ENCODE measurements at regions not wholly inside any gene's neighbourhood (a gene's known extent, or its start where the extent isn't known, plus 50 kb on each side); places are given as distances from the start of the nearest gene placed in this dataset.
A peak's percentile ranks its signal among the peaks of the same experiment; 100 is the strongest.

DNA sequence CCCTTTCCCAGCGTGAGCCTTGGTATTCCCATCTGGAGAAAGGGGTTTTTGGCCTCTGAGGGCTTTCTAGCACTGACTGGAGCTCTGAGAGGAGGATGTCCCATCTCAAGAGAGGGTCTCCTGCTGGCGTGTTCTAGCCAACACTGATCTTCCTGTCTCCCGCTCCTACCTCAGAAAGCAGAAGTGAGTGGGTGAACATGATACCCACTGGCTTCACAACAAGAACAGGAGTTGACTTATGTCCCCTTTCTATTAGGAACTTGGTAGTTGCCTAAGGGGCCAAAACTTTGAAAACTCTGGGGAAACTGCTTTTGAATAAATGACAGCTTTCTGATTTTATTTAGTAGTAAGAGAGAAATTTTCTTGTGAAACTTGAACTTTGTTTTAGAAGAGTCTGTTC is 113.1 kb upstream of the ADCY1 start:
- DNase-seq (ENCODE audit: low read depth in 2 of 2) = no peak
- no peak overlapping the region for H3K4me3 ChIP-seq (replicated peaks in 1 of 2; ENCODE audit: low read depth in 2 of 2, low read length in 2 of 2)
- no peak for TF ChIP-seq CTCF (IDR thresholded peaks at IDR 0.05; ENCODE audit: low read depth, low read length)

- no peak overlapping the region for H3K4me3 ChIP-seq (replicated peaks in 1 of 2; ENCODE audit: low read depth in 2 of 2, low read length in 2 of 2)
- DNase-seq (ENCODE audit: low read depth in 2 of 2) = peak; percentile 6 to 37
These were observed 105.1 kb upstream of the ADCY1 start for GRCh38 chr7:45469103-45469502.

DNA sequence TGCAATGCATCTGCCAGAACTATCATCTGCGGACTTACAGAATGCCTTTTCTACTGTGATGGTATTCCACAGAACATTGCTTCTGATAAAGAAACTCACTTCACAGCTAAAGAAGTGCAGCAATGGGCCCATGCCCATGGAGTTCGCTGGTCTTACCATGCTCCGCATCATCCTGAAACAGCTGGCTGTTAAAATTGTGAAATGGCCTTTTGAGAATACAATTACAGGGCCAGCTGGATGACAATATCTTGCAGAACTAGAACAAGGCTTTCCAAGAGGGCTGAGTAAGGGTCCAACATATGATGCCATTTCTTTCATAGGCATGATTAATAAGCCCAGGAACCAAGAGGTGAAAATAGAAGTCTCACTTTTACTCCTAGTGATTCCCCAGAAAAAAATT is 104.1 kb upstream of the ADCY1 start:
- no peak for DNase-seq (ENCODE audit: low read depth in 2 of 2)
- no peak for TF ChIP-seq CTCF (IDR thresholded peaks at IDR 0.05; ENCODE audit: low read depth, low read length)
- H3K4me3 ChIP-seq (replicated peaks in 1 of 2; ENCODE audit: low read depth in 2 of 2, low read length in 2 of 2) = no peak overlapping the region

More at GRCh38 chr7:45469103-45469502, 105.1 kb upstream of the ADCY1 start:
- no peak for TF ChIP-seq CTCF (IDR thresholded peaks at IDR 0.05; ENCODE audit: low read depth, low read length)

DNA sequence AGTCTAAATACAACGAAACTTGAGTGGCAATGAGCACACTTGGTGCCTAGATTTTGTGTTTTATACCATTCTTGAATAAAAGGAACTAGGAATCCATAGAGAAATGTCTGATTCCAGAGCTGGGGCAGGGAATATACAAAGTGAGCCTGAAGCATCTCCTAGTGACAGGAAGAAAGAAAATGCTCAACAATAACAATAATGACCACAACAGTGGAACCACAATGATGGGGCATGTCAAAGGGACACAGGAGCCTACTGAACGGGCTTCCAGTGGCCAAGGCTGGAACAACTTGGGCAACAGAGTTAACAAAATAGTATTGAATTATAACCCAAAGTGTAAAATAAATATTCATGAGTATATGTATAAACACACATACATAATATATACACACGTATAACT is 94.4 kb upstream of the ADCY1 start:
- no peak for TF ChIP-seq CTCF (IDR thresholded peaks at IDR 0.05; ENCODE audit: low read depth, low read length)
- DNase-seq (ENCODE audit: low read depth in 2 of 2) = no peak
- no peak overlapping the region for H3K4me3 ChIP-seq (replicated peaks in 1 of 2; ENCODE audit: low read depth in 2 of 2, low read length in 2 of 2)

- no peak for TF ChIP-seq CTCF (IDR thresholded peaks at IDR 0.05; ENCODE audit: low read depth, low read length)
- H3K4me3 ChIP-seq (replicated peaks in 1 of 2; ENCODE audit: low read depth in 2 of 2, low read length in 2 of 2) = no peak overlapping the region
- peak in 1 of 2 donors; percentile 1 for DNase-seq (ENCODE audit: low read depth in 2 of 2)
These were observed 91.7 kb upstream of the ADCY1 start for GRCh38 chr7:45482451-45482850.

- H3K4me3 ChIP-seq (replicated peaks in 1 of 2; ENCODE audit: low read depth in 2 of 2, low read length in 2 of 2) = no peak overlapping the region
- DNase-seq (ENCODE audit: low read depth in 2 of 2) = no peak
- no peak for TF ChIP-seq CTCF (IDR thresholded peaks at IDR 0.05; ENCODE audit: low read depth, low read length)
These were observed 90.1 kb upstream of the ADCY1 start for GRCh38 chr7:45484094-45484493.

DNA sequence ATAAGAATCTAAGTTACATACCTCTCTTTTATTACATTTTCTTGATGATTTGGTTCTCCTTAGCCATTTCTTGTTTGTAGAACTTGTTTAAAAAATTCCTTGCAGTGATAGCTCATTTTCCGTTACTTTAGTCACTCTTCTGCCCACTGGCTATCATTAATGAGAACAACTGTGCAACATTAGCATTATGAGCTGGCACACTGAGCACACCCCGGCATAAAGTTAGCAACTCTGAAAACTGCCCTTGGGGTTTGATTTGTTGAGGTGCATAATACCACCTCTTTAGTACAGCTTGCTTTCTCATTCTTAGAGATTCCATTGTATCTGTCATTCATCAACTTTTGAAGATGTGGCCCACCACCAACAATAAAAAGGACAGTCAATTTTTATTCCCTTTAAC is 87.6 kb upstream of the ADCY1 start:
- DNase-seq (ENCODE audit: low read depth in 2 of 2) = no peak
- H3K4me3 ChIP-seq (replicated peaks in 1 of 2; ENCODE audit: low read depth in 2 of 2, low read length in 2 of 2) = no peak overlapping the region
- TF ChIP-seq CTCF (IDR thresholded peaks at IDR 0.05; ENCODE audit: low read depth, low read length) = no peak
